ENCODE measurements at regions not wholly inside any gene's neighbourhood (a gene's known extent, or its start where the extent isn't known, plus 50 kb on each side); places are given as distances from the start of the nearest gene placed in this dataset.

GRCh38 chr2:6487765-6488164 lies 377.9 kb downstream of the CMPK2 start:
- TF ChIP-seq CTCF (IDR thresholded peaks at IDR 0.05; ENCODE audit: insufficient read depth, low read depth, low read length) (no peak), EZH2 (IDR thresholded peaks at IDR 0.05; ENCODE audit: insufficient read depth, low read length) (no peak)
